NT2/D1 (cell line): ENCODE measurements at regions not wholly inside any gene's neighbourhood (a gene's known extent, or its start where the extent isn't known, plus 50 kb on each side); places are given as distances from the start of the nearest gene placed in this dataset.

Source experiments
- SUZ12 ChIP-seq: IDR thresholded peaks from 2 replicates; pipeline ENCODE4 v1.6.1; 2011; ENCODE audit not compliant: insufficient read length, insufficient read depth; ENCODE audit errors: extremely low read depth
- YY1 ChIP-seq: IDR thresholded peaks from 2 replicates; pipeline ENCODE4 v1.6.1; 2011; ENCODE audit not compliant: insufficient read length, insufficient read depth
- ZNF274 ChIP-seq: IDR thresholded peaks from 2 replicates; pipeline ENCODE4 v1.6.1; 2011; ENCODE audit warnings: mild to moderate bottlenecking, low read depth, low read length

- no peak for TF ChIP-seq ZNF274
- no peak for TF ChIP-seq YY1
- TF ChIP-seq SUZ12, result no peak
Observed at GRCh38 chr16:76121636-76122035, 155.6 kb upstream of the CNTNAP4 start.
